Adrenal gland (tissue), 5 donors: ENCODE measurements at regions not wholly inside any gene's neighbourhood (a gene's known extent, or its start where the extent isn't known, plus 50 kb on each side); places are given as distances from the start of the nearest gene placed in this dataset.

Experiments
- CTCF ChIP-seq, 6 experiments: fragments of 450-650 bp in 4 of 6; fragments of 200-600 bp in 2 of 6; sonication (generic) in 1 of 6; IDR thresholded peaks; 1 replicate in 5 of 6; 2 replicates in 1 of 6; pipeline versions ENCODE4 v1.5.1 to v1.8.0; 2016 to 2021; ENCODE audit warnings: antibody characterized with exemption in 6 of 6, mild to moderate bottlenecking in 2 of 6, moderate library complexity in 1 of 6
- POLR2A ChIP-seq, 2 donors: fragments of 450-650 bp; IDR thresholded peaks; one replicate each; pipeline ENCODE4 v1.6.1; 2017; ENCODE audit warnings: antibody characterized with exemption in 2 of 2, mild to moderate bottlenecking in 2 of 2, moderate library complexity in 1 of 2
- donor health status: DM: no; HTN: no; CAD: no.

- no peak for TF ChIP-seq CTCF (IDR thresholded peaks at IDR 0.05)
- no peak for TF ChIP-seq POLR2A (IDR thresholded peaks at IDR 0.05)
These were observed 504.4 kb downstream of the BCKDHB start for GRCh38 chr6:80610846-80611245.
